Activated CD8-positive, alpha-beta memory T cell treated with anti-CD3 and anti-CD28 coated beads for 36 hours (primary cell): ENCODE measurements at regions not wholly inside any gene's neighbourhood (a gene's known extent, or its start where the extent isn't known, plus 50 kb on each side); places are given as distances from the start of the nearest gene placed in this dataset.

ENCODE experiments used
- CTCF ChIA-PET: fragments of 350-600 bp; sonication (Branson Sonifier 250); formaldehyde crosslinking; loops from one replicate; lab custom pipeline; 2021; ENCODE audit warnings: antibody characterized with exemption; lab: Charles Lee
- POLR2A ChIA-PET: fragments of 350-600 bp; sonication (Branson Sonifier 250); formaldehyde crosslinking; loops from one replicate; lab custom pipeline; 2021; ENCODE audit warnings: antibody characterized with exemption; lab: Charles Lee

DNA sequence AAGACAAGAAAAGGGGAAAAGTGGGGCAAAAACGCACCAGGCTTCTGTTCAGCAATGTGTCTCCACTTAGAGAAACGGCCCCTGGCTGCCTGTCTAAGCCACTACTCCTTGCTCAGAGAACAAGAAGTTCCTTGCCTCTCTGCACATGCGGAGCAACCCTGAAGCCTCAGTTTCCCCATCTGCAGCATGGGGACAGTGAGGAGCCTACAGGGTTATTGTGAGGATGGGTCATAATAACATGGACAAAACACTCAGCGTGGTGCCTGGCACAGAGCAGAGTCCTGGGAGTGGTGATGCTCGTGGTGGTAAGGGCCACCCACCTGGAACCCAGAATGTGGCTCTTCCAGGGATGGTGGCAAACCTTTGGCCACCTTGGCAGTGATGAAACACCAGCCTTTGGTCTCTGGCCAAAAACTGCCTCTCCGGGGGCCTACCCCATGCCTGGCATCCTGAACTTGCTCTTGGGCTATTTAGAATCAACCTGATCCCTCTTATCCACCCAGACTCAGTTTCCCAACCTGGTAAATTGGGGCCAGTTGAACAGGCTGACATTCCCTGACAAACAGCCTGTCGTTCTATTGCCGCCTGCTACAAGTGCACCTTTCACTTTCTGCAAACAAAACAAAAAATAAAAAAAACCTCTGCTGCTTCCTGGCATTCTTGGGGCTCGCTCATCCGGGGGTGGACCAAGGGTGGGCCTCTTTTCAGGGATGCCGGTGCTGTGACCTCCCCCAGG lies 56.5 kb upstream of the DLK1 start:
- POLR2A ChIA-PET: no interaction called here
- CTCF ChIA-PET: no interaction called here

DNA sequence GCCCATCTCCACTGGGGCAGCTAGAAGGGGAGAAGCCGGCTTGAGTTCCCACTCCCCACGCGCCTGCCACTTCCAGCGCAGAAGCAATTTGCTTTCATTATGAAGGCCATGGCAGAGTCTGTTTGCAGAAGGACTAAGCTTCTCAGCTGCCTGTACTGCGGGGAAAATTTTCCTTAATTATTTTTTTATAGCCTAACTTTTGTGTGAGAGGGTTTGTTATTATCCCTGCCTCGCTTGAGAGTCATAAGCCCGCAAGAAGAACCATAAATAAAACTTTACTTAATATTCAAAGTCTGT lies 56.0 kb upstream of the DLK1 start:
- ChIA-PET CTCF (no interaction called here), POLR2A (no interaction called here)

DNA sequence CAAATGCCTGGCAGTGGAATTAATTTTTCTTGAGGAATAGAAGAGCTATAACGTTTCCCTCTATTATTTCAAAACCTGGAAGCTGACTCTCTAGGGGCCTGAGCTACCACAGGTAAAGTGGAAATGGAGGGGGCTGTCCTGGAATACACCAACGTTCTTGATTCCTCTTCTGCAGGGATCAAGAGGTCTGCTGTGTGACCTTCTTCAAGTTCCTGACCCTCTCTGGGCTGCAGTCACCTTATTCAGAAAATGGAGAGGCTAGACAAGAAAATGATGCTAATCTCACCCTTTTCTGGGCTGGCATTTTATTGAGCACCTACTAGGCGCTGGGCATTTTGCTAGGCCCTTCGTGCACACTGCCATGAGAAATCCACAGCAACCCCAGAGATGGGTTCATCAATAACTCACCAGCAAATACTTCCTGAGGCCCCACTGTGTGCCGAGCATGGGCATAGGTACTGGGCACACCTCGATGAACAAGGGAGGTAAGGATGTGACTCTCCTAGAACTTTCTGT lies 55.2 kb upstream of the DLK1 start:
- ChIA-PET POLR2A (no interaction called here), CTCF (no interaction called here)

DNA sequence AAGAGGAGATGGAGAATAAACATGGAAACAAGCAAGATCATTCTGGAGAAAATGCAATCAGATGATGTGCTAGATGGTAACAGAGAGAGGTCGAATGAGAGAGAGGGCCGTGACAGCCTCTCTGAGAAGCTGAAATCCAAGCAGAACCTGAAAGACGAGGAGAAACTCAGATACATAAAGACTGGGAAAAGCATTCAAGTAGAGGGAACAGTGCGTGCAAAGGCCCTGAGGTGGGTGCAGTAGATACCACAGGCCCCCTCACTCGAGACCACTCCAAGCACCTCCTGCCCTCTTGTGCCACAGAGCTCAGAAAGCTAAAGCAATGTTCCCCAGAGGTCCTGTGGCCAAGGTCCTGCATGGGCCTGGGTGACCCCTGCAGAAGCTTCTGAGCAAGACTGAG lies 54.8 kb upstream of the DLK1 start:
- POLR2A ChIA-PET: no interaction called here
- CTCF ChIA-PET: interaction anchor here (1.0 kb wide), 1 partner anchor 9 kb away, joined by 3 read pairs; no protein-coding TSS in a partner anchor

DNA sequence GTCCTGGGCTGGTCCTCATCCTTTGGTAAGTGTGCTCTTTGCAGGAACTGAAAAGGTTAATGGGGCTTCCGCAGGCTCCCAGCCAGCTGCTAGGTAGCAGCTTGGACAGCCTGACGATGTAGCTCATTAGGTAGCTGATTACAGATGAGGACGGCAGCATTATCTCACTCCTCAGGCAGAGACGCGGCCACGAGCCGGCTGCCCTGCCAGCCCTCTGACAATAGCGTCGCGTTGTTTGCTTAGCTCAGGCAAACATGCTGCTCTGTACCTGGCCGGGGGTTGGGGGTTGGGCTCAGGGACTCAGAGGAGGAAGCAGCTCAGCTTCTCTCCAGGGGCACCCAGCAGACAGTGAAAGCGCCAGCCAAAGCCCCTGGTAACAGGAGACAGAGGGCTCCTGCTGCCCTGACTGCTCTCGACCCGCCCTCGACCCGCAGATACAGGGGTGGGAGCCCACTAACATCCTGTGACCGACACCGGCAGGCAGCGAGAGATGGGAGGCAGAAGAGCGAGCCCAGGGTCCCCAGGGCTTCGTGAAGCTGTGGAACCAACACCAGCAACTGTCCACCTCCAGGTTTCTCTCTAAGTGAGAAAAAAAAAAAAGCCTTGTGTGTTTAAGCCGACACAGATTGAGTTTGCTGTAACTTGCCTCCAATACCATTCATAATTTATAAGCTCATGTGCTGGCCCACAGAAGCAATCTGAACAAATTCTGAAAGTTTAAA lies 53.4 kb upstream of the DLK1 start:
- POLR2A ChIA-PET: no interaction called here
- CTCF ChIA-PET: no interaction called here

DNA sequence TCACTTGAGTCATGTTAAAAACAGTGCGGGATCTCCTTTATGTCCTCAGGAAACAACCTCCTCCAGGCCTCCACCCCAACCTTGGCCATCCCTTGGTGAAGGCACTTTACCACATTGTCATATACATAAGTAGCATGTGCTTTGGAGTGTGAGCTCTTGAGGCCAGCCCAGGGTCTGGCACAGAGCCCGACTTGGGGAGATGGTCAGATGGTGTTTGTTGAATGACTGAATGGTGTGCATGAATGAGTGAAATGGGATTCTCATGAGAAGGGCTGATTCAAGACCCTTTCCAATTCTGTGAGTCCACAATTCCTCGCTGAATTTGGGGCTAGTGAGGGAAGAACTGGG lies 52.9 kb upstream of the DLK1 start:
- CTCF ChIA-PET: no interaction called here
- POLR2A ChIA-PET: no interaction called here

DNA sequence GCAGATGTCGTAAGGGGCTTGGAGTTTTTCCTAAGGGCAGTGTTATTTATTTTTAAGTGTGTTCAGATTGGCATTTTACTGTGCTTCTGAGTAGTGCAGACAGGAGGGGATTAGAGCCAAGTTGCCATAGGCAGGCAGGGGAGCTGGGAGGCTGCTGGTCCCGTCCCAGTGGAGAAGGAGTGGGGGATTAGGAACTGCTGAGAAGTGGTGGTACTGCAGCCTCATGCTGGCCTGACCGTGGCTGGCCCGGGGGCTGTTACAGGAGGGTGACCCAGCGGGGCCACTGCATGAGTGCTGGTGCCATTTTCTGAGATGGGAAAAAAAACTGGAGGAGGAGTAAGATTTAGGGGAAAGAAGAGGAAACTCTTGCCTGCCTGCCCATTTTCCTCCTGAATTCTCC lies 52.3 kb upstream of the DLK1 start:
- ChIA-PET CTCF (no interaction called here), POLR2A (no interaction called here)

DNA sequence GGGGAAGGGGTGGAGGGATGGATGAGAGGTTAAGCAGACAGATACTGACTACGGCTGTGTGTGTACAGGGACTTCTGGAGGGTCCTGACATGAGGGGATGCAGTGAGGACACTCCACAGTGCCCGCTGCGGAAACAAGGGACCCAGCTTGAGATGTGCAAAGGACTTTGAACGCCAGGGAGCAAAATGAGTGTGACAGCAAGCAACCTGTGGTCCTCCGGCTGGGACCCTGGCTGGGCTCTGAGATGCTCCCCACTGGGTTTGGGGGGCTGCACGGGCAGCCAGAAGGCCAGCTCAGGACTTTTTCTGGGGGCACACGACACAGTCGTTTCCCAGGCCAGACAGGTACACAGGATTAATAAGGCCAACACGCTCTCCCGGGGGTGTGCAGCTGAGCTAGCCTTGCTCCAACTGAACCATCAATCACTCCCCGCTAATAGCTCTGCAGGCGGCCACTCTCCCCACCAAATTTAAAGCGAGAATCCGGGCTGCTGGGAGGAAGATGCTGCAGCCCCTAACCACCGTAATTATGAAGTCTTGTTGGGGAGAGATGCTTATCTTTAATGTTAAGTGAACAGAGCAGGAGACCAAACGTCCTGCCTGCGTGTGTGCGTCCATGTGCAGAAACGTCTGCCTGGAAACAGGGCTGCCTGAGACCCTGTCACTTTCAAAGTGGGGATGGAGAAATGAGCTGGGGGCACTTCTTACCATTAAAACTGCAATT lies 51.6 kb upstream of the DLK1 start:
- CTCF ChIA-PET: no interaction called here
- POLR2A ChIA-PET: no interaction called here

DNA sequence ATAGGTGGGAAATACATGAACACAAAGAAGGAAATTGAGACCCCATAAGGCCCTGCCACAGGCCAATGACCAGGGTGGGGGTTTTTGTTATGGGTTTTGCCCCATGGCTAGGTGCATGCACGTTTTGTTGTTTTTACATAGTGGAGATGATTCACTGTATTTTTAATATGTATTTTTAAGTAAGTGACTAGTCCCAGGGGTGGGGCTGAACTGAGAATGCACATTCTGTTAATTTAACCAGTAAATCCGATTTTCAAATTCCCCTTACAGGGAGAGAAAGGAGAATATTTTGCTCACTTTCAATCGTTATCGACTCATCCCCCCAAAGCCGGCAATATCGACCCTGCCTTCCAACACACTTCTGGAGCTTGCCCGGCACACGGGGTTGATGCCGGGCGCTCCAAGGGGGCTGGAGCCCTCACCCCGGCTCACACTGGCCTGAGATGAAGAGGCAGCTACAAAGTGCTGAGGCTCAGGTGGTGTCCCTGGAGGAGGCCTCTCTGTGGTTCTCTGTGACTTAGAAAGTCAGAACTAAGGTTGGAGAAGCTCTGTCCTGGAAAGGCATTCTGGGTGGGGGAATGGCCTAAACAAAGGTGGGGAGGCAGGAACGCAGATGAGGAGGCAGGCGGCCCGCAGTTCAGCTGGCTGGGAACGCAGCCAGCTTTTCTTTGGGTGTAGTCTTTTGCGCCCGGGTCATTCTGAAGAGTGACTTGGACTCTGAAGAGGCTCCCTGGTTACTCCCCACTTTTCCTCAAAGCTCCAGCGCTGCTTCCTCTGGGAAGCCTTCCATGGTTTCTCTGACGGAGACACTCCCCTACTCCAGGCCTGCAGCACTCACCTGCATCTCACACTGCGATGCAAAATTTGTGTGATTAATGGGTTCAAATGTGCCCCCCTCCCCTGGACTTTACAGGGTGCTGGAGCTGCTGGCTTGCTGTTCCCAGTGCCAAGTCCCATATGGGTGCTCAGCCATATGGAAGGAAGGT lies 50.7 kb upstream of the DLK1 start:
- CTCF ChIA-PET: interaction anchor here (0.9 kb wide), 2 partner anchors 13 to 936 kb away, joined by 3 read pairs; no protein-coding TSS in a partner anchor
- POLR2A ChIA-PET: no interaction called here
